IPS-NIHi7 (cell line): ENCODE measurements at regions not wholly inside any gene's neighbourhood (a gene's known extent, or its start where the extent isn't known, plus 50 kb on each side); places are given as distances from the start of the nearest gene placed in this dataset.
"Not testable (repeated sequence)": the region's sequence is repeated elsewhere in the genome, so short reads cannot be mapped to it uniquely, and the experiment has no call there.

ENCODE experiments used
- DNase-seq: peaks from one replicate; pipeline ENCODE4 v3.0.0; 2012; ENCODE audit warnings: mixed read lengths; ENCODE audit errors: extremely low spot score

DNA sequence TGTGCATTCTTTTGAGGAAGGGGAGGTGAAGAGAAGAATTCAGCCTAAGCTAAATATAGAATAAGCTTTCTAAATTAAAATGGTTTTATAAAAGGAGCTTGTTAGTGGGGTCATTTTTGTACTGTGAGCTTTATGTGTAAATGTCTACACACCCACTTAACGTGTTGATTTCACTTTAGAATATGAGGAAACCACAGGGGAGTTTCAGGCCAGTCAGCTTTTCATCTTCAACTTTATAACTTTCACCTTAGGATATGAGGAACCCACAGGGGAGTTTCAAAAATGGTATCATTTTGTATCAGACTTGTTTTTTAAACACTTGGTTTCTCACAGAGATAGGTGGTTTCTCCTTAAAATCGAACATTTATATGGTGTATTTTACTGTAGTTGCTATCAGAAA, 120.7 kb upstream of the NIPA1 start:
- DNase-seq = not testable (repeated sequence)

GRCh38 chr15:22684786-22685185, 101.7 kb upstream of the NIPA1 start:
- not testable (repeated sequence) for DNase-seq

GRCh38 chr15:22699881-22700280, 86.6 kb upstream of the NIPA1 start:
- not testable (repeated sequence) for DNase-seq

DNA sequence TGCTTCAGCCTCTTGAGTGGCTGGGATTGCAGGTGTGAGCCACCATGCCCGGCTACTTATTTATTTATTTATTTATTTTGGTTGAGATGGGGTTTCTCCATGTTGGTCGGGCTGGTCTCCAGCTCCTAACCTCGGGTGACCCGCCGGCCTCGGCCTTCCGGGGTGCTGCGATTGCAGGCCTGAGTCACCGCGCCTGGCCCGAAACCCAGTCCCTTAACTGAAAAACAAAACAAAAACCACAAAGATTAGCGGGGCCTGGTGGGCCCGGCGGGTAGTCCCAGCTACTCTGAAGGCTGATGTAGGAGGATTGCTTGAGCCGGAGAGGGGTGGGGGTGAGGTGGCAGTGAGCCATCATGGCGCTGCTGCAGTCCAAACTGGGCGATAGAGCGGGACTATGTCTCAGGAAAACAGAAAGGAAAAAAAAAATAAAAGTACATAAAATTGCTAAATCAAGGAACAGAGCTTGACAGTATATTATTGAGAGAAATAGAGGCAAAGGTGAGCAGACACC, 75.6 kb upstream of the NIPA1 start:
- not testable (repeated sequence) for DNase-seq

DNA sequence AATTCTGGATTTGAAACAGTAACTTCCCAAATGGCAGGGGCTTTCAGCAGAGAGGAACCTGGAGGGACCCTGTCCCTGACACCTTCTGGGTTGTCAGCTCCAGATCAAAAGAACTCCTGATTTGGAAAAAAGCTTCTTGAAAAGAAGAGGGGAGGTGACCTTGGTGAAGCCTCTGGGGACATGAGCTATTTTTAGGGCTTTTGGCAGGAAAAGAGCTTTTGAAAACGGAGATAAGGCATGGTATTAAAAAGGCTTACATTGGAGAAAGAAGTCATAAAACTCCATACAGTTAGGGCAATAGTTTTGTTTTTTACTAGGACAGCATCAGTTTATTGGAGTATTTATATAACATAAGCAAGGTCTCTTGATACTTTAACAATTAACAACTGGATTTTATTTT, 72.5 kb upstream of the NIPA1 start:
- DNase-seq = not testable (repeated sequence)

GRCh38 chr15:22714358-22715132, 71.9 kb upstream of the NIPA1 start:
- DNase-seq = peak; percentile 5

GRCh38 chr15:22715133-22715845, 71.2 kb upstream of the NIPA1 start:
- peak; percentile 2 for DNase-seq

DNA sequence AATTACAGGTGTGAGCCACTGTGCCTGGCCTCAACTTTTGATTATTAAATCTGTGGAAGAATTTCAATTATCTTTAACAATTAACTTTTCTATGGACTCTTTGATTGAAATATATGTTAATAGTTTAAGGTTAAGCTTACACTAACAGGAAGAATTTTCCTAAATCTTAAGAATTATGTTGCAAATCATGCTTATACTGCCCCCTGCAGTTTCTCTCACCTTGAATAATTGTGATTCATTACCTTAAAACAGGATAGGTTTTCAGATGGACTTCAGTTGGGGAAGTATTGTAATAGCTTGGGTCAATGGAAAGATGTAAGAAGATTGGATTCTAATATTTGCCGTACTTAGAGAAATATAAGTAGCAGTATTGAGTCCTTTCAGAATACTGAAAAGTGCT, 66.5 kb upstream of the NIPA1 start:
- DNase-seq = not testable (repeated sequence)

DNA sequence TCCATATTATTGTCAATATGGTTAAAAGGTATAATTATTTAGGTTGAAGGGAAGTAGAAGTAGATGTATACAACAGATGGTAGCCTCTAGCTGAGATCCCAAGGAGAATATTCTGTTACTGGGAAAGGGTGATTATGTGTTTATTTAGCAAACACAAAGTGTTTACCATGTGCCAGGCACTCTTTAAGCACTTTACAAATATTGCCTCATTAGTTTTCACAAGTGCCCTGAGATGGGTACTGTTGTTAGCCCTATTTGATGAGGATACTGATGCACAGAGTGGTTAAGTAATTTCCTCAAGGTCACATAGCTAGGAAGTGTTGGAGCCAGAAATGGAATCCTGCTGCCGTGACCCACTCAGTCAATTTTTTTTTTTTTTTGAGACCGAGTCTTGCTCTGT, 60.3 kb upstream of the NIPA1 start:
- DNase-seq = not testable (repeated sequence)

DNA sequence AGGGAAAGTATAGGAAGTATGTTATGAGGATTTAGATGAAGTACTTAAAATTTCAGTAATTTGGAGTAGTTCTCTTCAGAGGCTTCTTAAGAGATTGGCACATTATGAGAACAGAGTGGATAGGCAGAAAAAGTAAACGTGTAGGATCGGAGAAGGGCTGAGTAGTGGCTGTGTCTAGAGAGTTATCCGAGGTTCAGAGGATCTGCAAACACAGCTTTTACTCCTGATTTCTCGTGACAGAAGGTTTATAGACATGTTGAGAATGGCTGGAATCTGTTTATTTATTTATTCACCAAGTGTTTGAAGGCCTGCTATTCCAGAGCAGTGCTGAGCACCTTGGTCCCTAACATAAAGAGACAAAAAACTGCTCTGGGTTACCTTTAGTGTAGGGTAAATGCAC, 51.4 kb upstream of the NIPA1 start:
- not testable (repeated sequence) for DNase-seq

- no peak for DNase-seq
Measured at GRCh38 chr15:22735781-22736180, 50.7 kb upstream of the NIPA1 start.

GRCh38 chr15:22736200-22736599, 50.2 kb upstream of the NIPA1 start:
- DNase-seq = not testable (repeated sequence)
